Mucosa of descending colon (tissue), 3 donors: ENCODE measurements at regions not wholly inside any gene's neighbourhood (a gene's known extent, or its start where the extent isn't known, plus 50 kb on each side); places are given as distances from the start of the nearest gene placed in this dataset.
"Not testable (repeated sequence)": the region's sequence is repeated elsewhere in the genome, so short reads cannot be mapped to it uniquely, and the experiment has no call there.

Experiments used
- ATAC-seq: fragments of 200-7000 bp; cut with Tn5 transposase; one replicate; pipeline ENCODE4 v1.9.1; 2020; ENCODE audit warnings: mild to moderate bottlenecking, moderate library complexity
- DNase-seq, 3 donors: peaks; one replicate each; pipeline ENCODE4 v3.0.0-alpha.2; 2020
- H3K36me3 ChIP-seq: fragments of 200-600 bp; one replicate; pipeline ENCODE4 v1.8.0; 2021; ENCODE audit warnings: low read depth, mild to moderate bottlenecking
- H3K4me1 ChIP-seq: fragments of 200-600 bp; one replicate; pipeline ENCODE4 v1.8.0; 2021; ENCODE audit warnings: low read depth, mild to moderate bottlenecking
- H3K4me3 ChIP-seq: fragments of 200-600 bp; one replicate; pipeline ENCODE4 v1.8.0; 2021; ENCODE audit warnings: mild to moderate bottlenecking
- H3K9me3 ChIP-seq: fragments of 200-600 bp; one replicate; pipeline ENCODE4 v1.8.0; 2021; ENCODE audit warnings: mild to moderate bottlenecking
- intact Hi-C, 2 donors: fragments of 100-400 bp; cut with DNase I in 1 of 2; cut with micrococcal nuclease in 1 of 2; formaldehyde crosslinking; loops; one replicate each; pipeline versions ENCODE4 v1.11.0 to v1.11.1; 2022; cut with DNase I, micrococcal nuclease
- TF ChIP-seq, protein P1 (sequence below): fragments of 200-600 bp; IDR thresholded peaks from one replicate; pipeline ENCODE4 v1.8.0; 2022; ENCODE audit warnings: antibody characterized with exemption, mild to moderate bottlenecking
- donor health status: DM: no; HTN: no; CAD: no; lungs with moderate emphysema.
- donor health status: DM: no; HTN: no; CAD: no.
- donor health status: DM: no; HTN: yes; CAD: no.

DNA sequence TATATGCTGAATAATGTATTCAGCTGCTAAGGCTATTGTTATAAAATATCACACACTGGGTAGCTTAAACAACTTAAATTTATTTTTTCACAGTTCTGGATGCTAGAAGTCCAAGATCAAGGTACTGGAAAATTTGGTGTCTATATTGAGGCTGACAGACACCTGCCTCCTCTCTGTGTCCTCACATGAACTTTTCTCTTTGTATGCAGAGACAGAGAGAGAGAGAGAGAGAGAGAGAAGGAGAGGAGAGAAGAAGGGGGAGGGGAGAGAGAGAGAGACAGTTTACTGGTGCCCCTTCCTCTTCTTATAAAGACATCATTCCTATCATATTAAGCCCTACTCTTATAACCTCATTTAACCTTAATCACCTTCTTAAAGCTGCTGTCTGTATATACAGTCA, 320.1 kb upstream of the THBS1 start:
- TF ChIP-seq, protein P1, sequence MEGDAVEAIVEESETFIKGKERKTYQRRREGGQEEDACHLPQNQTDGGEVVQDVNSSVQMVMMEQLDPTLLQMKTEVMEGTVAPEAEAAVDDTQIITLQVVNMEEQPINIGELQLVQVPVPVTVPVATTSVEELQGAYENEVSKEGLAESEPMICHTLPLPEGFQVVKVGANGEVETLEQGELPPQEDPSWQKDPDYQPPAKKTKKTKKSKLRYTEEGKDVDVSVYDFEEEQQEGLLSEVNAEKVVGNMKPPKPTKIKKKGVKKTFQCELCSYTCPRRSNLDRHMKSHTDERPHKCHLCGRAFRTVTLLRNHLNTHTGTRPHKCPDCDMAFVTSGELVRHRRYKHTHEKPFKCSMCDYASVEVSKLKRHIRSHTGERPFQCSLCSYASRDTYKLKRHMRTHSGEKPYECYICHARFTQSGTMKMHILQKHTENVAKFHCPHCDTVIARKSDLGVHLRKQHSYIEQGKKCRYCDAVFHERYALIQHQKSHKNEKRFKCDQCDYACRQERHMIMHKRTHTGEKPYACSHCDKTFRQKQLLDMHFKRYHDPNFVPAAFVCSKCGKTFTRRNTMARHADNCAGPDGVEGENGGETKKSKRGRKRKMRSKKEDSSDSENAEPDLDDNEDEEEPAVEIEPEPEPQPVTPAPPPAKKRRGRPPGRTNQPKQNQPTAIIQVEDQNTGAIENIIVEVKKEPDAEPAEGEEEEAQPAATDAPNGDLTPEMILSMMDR: no peak
- H3K9me3 ChIP-seq: no peaks in the 10 kb centered on the region
- ATAC-seq (no peak), DNase-seq (no peak)
- no peaks in the 10 kb centered on the region for H3K4me1 ChIP-seq
- H3K4me3 ChIP-seq: no peak overlapping the region
- H3K36me3 ChIP-seq: no peaks in the 10 kb centered on the region
- intact Hi-C loops: no loop called here

DNA sequence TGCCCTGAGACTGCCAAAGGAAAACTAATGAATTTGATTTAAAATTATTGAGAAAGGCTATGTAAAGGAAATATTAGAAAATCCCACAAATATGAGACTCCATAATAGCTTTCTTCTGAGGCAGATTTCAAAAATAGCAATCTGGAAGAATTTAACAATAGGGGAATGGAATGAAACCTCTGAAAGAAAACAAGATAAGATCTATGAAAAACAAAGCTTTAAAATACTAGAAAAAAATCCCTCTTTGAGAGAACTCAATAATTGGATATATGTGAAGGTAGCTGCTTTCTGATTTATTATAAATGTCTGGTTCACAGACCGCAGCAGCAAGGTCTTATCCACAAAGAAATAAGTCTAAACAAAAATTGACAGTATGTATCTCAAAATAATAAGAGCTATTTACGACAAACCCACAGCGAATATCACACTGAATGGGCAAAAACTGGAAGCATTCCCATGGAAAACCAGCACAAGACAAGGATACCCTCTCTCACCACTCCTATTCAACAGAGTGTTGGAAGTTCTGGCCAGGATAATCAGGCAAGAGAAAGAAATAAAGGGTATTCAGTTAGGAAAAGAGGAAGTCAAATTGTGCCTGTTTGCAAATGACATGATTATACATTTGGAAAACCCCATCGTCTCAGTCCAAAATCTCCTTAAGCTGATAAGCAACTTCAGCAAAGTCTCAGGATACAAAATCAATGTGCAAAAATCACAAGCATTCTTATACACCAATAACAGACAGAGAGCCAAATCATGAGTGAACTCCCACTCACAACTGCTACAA, 319.3 kb upstream of the THBS1 start:
- ATAC-seq, DNase-seq, H3K9me3 ChIP-seq, intact Hi-C loops, H3K36me3 ChIP-seq, H3K4me1 ChIP-seq, H3K4me3 ChIP-seq: not testable (repeated sequence)

DNA sequence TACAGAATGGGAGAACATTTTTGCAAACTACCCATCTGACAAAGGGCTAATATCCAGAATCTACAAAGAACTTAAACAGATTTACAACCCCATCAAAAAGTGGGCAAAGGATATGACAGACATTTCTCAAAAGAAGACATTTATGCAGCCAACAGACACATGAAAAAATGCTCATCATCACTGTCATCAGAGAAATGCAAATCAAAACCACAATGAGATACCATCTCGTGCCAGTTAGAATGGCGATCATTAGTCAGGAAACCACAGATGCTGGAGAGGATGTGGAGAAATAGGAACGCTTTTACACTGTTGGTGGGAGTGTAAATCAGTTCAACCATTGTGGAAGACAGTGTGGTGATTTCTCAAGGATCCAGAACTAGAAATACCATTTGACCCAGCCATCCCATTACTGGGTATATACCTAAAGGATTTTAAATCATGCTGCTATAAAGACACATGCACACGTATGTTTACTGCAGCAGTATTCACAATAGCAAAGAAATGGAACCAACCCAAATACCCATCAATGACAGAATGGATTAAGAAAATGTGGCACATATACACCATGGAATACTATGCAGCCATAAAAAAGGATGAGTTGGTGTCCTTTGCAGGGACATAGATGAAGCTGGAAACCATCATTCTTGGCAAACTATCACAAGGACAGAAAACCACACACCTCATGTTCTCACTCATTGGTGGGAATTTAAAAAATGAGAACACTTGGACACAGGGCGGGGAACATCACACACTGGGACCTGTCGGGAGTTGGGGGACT, 317.7 kb upstream of the THBS1 start:
- not testable (repeated sequence) for DNase-seq

DNA sequence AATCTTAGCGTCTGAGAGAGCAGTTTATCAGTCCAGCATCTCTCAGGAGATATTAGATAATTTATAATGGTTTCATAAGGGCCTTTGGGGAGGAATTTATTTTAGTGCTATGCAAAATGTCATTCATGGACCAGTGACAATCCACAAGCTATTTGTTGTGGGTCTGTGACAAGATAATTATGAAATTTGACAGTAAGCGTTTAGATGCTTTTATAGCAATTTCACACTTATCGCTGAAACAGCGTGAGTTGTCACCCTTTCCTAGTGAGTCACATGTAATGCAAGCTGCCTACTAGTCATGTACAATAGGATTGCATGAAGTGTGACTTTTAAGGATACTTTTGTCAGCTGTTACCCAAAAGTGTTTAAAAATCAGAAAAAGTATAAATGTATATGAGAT, 315.6 kb upstream of the THBS1 start:
- TF ChIP-seq, protein P1: no peak
- intact Hi-C loops: no loop called here
- DNase-seq (no peak), ATAC-seq (no peak)
- Histone ChIP-seq H3K4me1 (no peaks in the 10 kb centered on the region), H3K36me3 (no peaks in the 10 kb centered on the region), H3K4me3 (no peak overlapping the region), H3K9me3 (no peaks in the 10 kb centered on the region)

More for the DNA sequence above, 317.7 kb upstream of the THBS1 start:
- ATAC-seq, H3K9me3 ChIP-seq, intact Hi-C loops, H3K4me3 ChIP-seq, H3K4me1 ChIP-seq, H3K36me3 ChIP-seq: not testable (repeated sequence)

DNA sequence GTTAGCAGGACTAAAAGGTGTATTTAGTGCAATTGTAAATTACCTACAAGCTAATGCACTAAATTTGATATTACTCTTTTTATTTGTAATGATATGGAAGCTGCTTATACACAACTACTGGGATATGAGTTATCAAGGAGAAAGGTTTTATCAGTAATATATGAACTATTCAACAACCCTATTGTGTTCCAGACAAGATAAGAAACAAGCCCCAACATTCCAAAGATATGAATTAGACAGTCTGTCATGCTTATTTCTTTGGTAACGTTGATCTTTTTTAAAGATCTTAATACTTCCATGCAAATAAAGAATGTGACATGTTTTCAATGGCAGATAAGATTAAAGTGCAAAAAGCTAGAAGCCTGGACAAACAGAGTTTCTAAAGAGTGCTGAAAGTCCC, 314.0 kb upstream of the THBS1 start:
- Histone ChIP-seq H3K4me1 (no peaks in the 10 kb centered on the region), H3K36me3 (no peaks in the 10 kb centered on the region)
- ATAC-seq: no peak

DNA sequence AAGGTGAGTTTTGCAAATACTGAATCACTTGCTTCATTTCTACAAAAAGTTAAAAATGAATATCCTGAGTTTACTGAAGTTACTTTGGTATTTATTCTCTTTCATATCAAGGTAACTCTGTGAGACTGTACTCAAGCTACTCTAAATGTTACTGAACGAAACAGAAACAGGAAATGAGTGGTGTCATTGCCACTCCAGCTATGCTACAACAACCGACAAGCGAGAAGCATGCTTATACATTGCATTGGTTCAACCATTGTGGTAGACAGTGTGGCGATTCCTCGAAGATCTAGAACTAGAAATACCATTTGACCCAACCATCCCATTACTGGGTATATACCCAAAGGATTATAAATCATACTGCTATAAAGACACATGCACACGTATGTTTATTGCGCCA, 313.2 kb upstream of the THBS1 start:
- ATAC-seq (no peak), DNase-seq (no peak)
- no peaks in the 10 kb centered on the region for H3K4me1 ChIP-seq
- H3K9me3 ChIP-seq: no peaks in the 10 kb centered on the region
- H3K4me3 ChIP-seq: no peak overlapping the region
- intact Hi-C loops: no loop called here
- no peaks in the 10 kb centered on the region for H3K36me3 ChIP-seq
- TF ChIP-seq, protein P1: no peak

More for the DNA sequence above, 314.0 kb upstream of the THBS1 start:
- H3K4me3 ChIP-seq: no peak overlapping the region
- no peaks in the 10 kb centered on the region for H3K9me3 ChIP-seq
- TF ChIP-seq, protein P1: no peak
- intact Hi-C loops: no loop called here
- DNase-seq: no peak
